ENCODE measurements at regions not wholly inside any gene's neighbourhood (a gene's known extent, or its start where the extent isn't known, plus 50 kb on each side); places are given as distances from the start of the nearest gene placed in this dataset.

- ChIA-PET POLR2A (interaction anchor here (0.9 kb wide), 1 partner anchor 11 kb away, joined by 3 read pairs; no protein-coding TSS in a partner anchor), CTCF (no interaction called here)
- no peaks in the 10 kb centered on the region for H3K27me3 Mint-ChIP-seq (ENCODE audit: insufficient read depth, unreplicated experiment)
- BruUV-seq (replicated peaks) = no TSS peak
- no peaks in the 10 kb centered on the region for H3K9me3 Mint-ChIP-seq (ENCODE audit: unreplicated experiment)
- TF ChIP-seq CTCF (IDR thresholded peaks at IDR 0.05; ENCODE audit: unreplicated experiment) = no peak
- H3K4me1 Mint-ChIP-seq (ENCODE audit: insufficient read depth, unreplicated experiment) = no peaks in the 10 kb centered on the region
- H3K27ac Mint-ChIP-seq (ENCODE audit: low read depth, unreplicated experiment) = no peak overlapping the region
- H3K36me3 Mint-ChIP-seq (ENCODE audit: insufficient read depth, unreplicated experiment) = no peaks in the 10 kb centered on the region
- DNase-seq (ENCODE audit: unreplicated experiment) = no peak
- no peak overlapping the region for H3K4me3 Mint-ChIP-seq (ENCODE audit: unreplicated experiment)
- intact Hi-C loops (cut with micrococcal nuclease) = no loop called here
Observed at GRCh38 chr3:176759815-176760506, 437.3 kb downstream of the TBL1XR1 start.

GRCh38 chr3:176757429-176757828 is 439.9 kb downstream of the TBL1XR1 start:
- Mint-ChIP-seq H3K4me1 (ENCODE audit: insufficient read depth, unreplicated experiment) (no peaks in the 10 kb centered on the region), H3K4me3 (ENCODE audit: unreplicated experiment) (no peak overlapping the region), H3K36me3 (ENCODE audit: insufficient read depth, unreplicated experiment) (no peaks in the 10 kb centered on the region), H3K27ac (ENCODE audit: low read depth, unreplicated experiment) (no peak overlapping the region), H3K9me3 (ENCODE audit: unreplicated experiment) (no peaks in the 10 kb centered on the region), H3K27me3 (ENCODE audit: insufficient read depth, unreplicated experiment) (no peaks in the 10 kb centered on the region)
- CTCF ChIA-PET = interaction anchor here (1.1 kb wide), 1 partner anchor 10 kb away, joined by 3 read pairs; no protein-coding TSS in a partner anchor
- no peak for TF ChIP-seq CTCF (IDR thresholded peaks at IDR 0.05; ENCODE audit: unreplicated experiment)
- POLR2A ChIA-PET = no interaction called here
- no peak for DNase-seq (ENCODE audit: unreplicated experiment)
- intact Hi-C loops (cut with micrococcal nuclease) = no loop called here
- no TSS peak for BruUV-seq (replicated peaks)

- H3K27ac Mint-ChIP-seq (ENCODE audit: low read depth, unreplicated experiment) = no peak overlapping the region
- intact Hi-C loops (cut with micrococcal nuclease) = no loop called here
- no peaks in the 10 kb centered on the region for H3K4me1 Mint-ChIP-seq (ENCODE audit: insufficient read depth, unreplicated experiment)
- CTCF ChIA-PET = no interaction called here
- H3K27me3 Mint-ChIP-seq (ENCODE audit: insufficient read depth, unreplicated experiment) = no peaks in the 10 kb centered on the region
- H3K4me3 Mint-ChIP-seq (ENCODE audit: unreplicated experiment) = no peak overlapping the region
- H3K9me3 Mint-ChIP-seq (ENCODE audit: unreplicated experiment) = no peaks in the 10 kb centered on the region
- H3K36me3 Mint-ChIP-seq (ENCODE audit: insufficient read depth, unreplicated experiment) = no peaks in the 10 kb centered on the region
- TF ChIP-seq CTCF (IDR thresholded peaks at IDR 0.05; ENCODE audit: unreplicated experiment) = no peak
- POLR2A ChIA-PET = no interaction called here
- BruUV-seq (replicated peaks) = no TSS peak
- no peak for DNase-seq (ENCODE audit: unreplicated experiment)
Observed at GRCh38 chr3:176755977-176756376, 441.3 kb downstream of the TBL1XR1 start.

- no peaks in the 10 kb centered on the region for H3K27me3 Mint-ChIP-seq (ENCODE audit: insufficient read depth, unreplicated experiment)
- ChIA-PET CTCF (interaction anchor here (1.1 kb wide), 1 partner anchor 100 kb away, joined by 3 read pairs; no protein-coding TSS in a partner anchor), POLR2A (no interaction called here)
- no peaks in the 10 kb centered on the region for H3K4me1 Mint-ChIP-seq (ENCODE audit: insufficient read depth, unreplicated experiment)
- no TSS peak for BruUV-seq (replicated peaks)
- intact Hi-C loops (cut with micrococcal nuclease) = no loop called here
- no peak for DNase-seq (ENCODE audit: unreplicated experiment)
- no peak overlapping the region for H3K27ac Mint-ChIP-seq (ENCODE audit: low read depth, unreplicated experiment)
- no peaks in the 10 kb centered on the region for H3K9me3 Mint-ChIP-seq (ENCODE audit: unreplicated experiment)
- no peak for TF ChIP-seq CTCF (IDR thresholded peaks at IDR 0.05; ENCODE audit: unreplicated experiment)
- no peaks in the 10 kb centered on the region for H3K36me3 Mint-ChIP-seq (ENCODE audit: insufficient read depth, unreplicated experiment)
- H3K4me3 Mint-ChIP-seq (ENCODE audit: unreplicated experiment) = no peak overlapping the region
Observed at GRCh38 chr3:176755552-176755951, 441.7 kb downstream of the TBL1XR1 start.

Data from MCF 10A (cell line).